HG02798 (cell line): ENCODE measurements at regions not wholly inside any gene's neighbourhood (a gene's known extent, or its start where the extent isn't known, plus 50 kb on each side); places are given as distances from the start of the nearest gene placed in this dataset.
"Not testable (repeated sequence)": the region's sequence is repeated elsewhere in the genome, so short reads cannot be mapped to it uniquely, and the experiment has no call there.

Experiments used
- ATAC-seq: cut with Tn5 transposase; IDR thresholded peaks from one replicate; pipeline ENCODE4 v1.9.1; 2021; ENCODE audit warnings: mild to moderate bottlenecking; ENCODE audit not compliant: unreplicated experiment, poor library complexity

- ATAC-seq = no peak
Observed at GRCh38 chr12:124159655-124160054, 135.2 kb upstream of the RFLNA start.

- no peak for ATAC-seq
Observed at GRCh38 chr12:124160097-124160756, 134.7 kb upstream of the RFLNA start.

- ATAC-seq = not testable (repeated sequence)
Observed at GRCh38 chr12:124161402-124161801, 133.5 kb upstream of the RFLNA start.

- no peak for ATAC-seq
Observed at GRCh38 chr12:124162151-124163110, 132.5 kb upstream of the RFLNA start.

GRCh38 chr12:124165695-124166094 lies 129.2 kb upstream of the RFLNA start:
- no peak for ATAC-seq

GRCh38 chr12:124167141-124167540 lies 127.8 kb upstream of the RFLNA start:
- no peak for ATAC-seq

GRCh38 chr12:124168016-124168786 lies 126.7 kb upstream of the RFLNA start:
- ATAC-seq = no peak

GRCh38 chr12:124169577-124170284 lies 125.2 kb upstream of the RFLNA start:
- ATAC-seq = no peak

- ATAC-seq = no peak
Observed at GRCh38 chr12:124170760-124171159, 124.1 kb upstream of the RFLNA start.

- ATAC-seq = no peak
Observed at GRCh38 chr12:124171231-124171979, 123.5 kb upstream of the RFLNA start.

GRCh38 chr12:124172636-124173035 lies 122.3 kb upstream of the RFLNA start:
- no peak for ATAC-seq

- ATAC-seq = no peak
Observed at GRCh38 chr12:124173692-124174091, 121.2 kb upstream of the RFLNA start.

- ATAC-seq = no peak
Observed at GRCh38 chr12:124174451-124175348, 120.2 kb upstream of the RFLNA start.

- no peak for ATAC-seq
Observed at GRCh38 chr12:124175704-124176103, 119.2 kb upstream of the RFLNA start.

GRCh38 chr12:124177276-124177950 lies 117.5 kb upstream of the RFLNA start:
- no peak for ATAC-seq

- ATAC-seq = no peak
Observed at GRCh38 chr12:124177951-124178316, 117.0 kb upstream of the RFLNA start.

GRCh38 chr12:124179936-124180607 lies 114.8 kb upstream of the RFLNA start:
- no peak for ATAC-seq
